Lung (tissue), 11 donors: ENCODE measurements at regions not wholly inside any gene's neighbourhood (a gene's known extent, or its start where the extent isn't known, plus 50 kb on each side); places are given as distances from the start of the nearest gene placed in this dataset.

ENCODE experiments used
- ATAC-seq: fragments of 200-7000 bp; cut with Tn5 transposase; one replicate; pipeline ENCODE4 v1.9.1; 2020; ENCODE audit warnings: moderate number of reproducible peaks; ENCODE audit not compliant: insufficient read depth, low FRiP score
- DNase-seq, 3 donors: peaks; one replicate each; pipeline ENCODE4 v3.0.0-alpha.2; 2013 to 2017
- H3K27ac ChIP-seq, 2 donors: one replicate each; pipeline ENCODE4 v1.5.1; 2013; ENCODE audit warnings: mild to moderate bottlenecking in 2 of 2, moderate library complexity in 2 of 2, control low read depth in 1 of 2, inconsistent platforms in 1 of 2, low read depth in 1 of 2, low read length in 1 of 2
- H3K27me3 ChIP-seq, 3 donors: one replicate each; pipeline ENCODE4 v1.5.1; 2013; ENCODE audit warnings: low read length in 2 of 3; ENCODE audit not compliant: control insufficient read depth in 3 of 3, insufficient read depth in 3 of 3
- H3K36me3 ChIP-seq, 4 donors: one replicate each; pipeline ENCODE4 v1.5.1; 2013; ENCODE audit warnings: low read length in 4 of 4, mild to moderate bottlenecking in 1 of 4, moderate library complexity in 1 of 4; ENCODE audit not compliant: control insufficient read depth in 4 of 4, insufficient read depth in 4 of 4
- H3K4me1 ChIP-seq, 5 donors: one replicate each; pipeline ENCODE4 v1.5.1; 2013; ENCODE audit warnings: low read length in 5 of 5, mild to moderate bottlenecking in 2 of 5, moderate library complexity in 1 of 5; ENCODE audit not compliant: control insufficient read depth in 5 of 5, insufficient read depth in 5 of 5
- H3K4me3 ChIP-seq: one replicate; pipeline ENCODE4 v1.5.1; 2013; ENCODE audit warnings: mild to moderate bottlenecking, control low read depth, moderate library complexity
- H3K9ac ChIP-seq, 2 donors: one replicate each; pipeline ENCODE4 v1.5.1; 2013; ENCODE audit warnings: low read length in 2 of 2, control low read depth in 1 of 2; ENCODE audit not compliant: insufficient read depth in 1 of 2
- H3K9me3 ChIP-seq, 4 donors: one replicate each; pipeline ENCODE4 v1.5.1; 2013; ENCODE audit warnings: low read length in 3 of 4, mild to moderate bottlenecking in 1 of 4, moderate library complexity in 1 of 4; ENCODE audit not compliant: control insufficient read depth in 4 of 4, insufficient read depth in 3 of 4
- WGBS, 2 donors: extraction: QIAGEN DNeasy Blood & Tissue Kit; methylation state at CpG; one replicate each; pipeline ENCODE4 v1.1.7; 2013; 5-methylcytosine and 5-hydroxymethylcytosine counted together
- TF ChIP-seq, protein P1 (sequence below): IDR thresholded peaks from 2 replicates; pipeline ENCODE4 v1.5.1; 2012; ENCODE audit warnings: mild to moderate bottlenecking; ENCODE audit errors: control extremely low read depth, extremely low read depth
- donor health status: control.
- donor health status: control.
- donor health status: Bipolar disorder and iron deficiency.
- donor health status: healthy.
- donor health status: DM: yes; HTN: yes; CAD: no.

- TF ChIP-seq, protein P1, sequence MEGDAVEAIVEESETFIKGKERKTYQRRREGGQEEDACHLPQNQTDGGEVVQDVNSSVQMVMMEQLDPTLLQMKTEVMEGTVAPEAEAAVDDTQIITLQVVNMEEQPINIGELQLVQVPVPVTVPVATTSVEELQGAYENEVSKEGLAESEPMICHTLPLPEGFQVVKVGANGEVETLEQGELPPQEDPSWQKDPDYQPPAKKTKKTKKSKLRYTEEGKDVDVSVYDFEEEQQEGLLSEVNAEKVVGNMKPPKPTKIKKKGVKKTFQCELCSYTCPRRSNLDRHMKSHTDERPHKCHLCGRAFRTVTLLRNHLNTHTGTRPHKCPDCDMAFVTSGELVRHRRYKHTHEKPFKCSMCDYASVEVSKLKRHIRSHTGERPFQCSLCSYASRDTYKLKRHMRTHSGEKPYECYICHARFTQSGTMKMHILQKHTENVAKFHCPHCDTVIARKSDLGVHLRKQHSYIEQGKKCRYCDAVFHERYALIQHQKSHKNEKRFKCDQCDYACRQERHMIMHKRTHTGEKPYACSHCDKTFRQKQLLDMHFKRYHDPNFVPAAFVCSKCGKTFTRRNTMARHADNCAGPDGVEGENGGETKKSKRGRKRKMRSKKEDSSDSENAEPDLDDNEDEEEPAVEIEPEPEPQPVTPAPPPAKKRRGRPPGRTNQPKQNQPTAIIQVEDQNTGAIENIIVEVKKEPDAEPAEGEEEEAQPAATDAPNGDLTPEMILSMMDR, result no peak
- Histone ChIP-seq H3K27ac (no peak overlapping the region), H3K9me3 (no peaks in the 10 kb centered on the region), H3K4me3 (no peak overlapping the region), H3K9ac (no peak overlapping the region), H3K4me1 (no peaks in the 10 kb centered on the region), H3K36me3 (no peaks in the 10 kb centered on the region), H3K27me3 (no peaks in the 10 kb centered on the region)
- DNase-seq (no peak), ATAC-seq (no peak)
These were observed 164.5 kb downstream of the SUCNR1 start for GRCh38 chr3:152037953-152038352.

DNA sequence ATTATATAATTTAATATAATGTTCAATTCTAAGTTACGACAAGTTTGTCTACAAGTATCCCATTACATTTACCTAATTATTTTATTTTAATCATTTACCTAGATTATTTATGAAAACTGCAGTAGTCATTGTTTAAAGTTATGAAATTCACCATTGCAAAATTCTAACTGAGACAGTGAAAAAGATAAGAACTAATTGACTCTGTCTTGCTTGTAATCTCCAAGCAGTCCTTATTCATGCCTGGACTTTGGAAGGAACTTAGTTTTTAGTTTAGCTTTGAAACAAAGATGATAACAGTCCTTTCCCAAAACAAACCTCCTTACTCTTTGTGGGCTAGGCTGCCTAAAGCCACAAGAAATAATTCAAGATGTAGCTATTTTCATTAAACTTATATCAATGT, 165.0 kb downstream of the SUCNR1 start:
- DNase-seq, result no peak
- TF ChIP-seq, protein P1, result no peak
- no peaks in the 10 kb centered on the region for H3K4me1 ChIP-seq
- no peak overlapping the region for H3K9ac ChIP-seq
- no peaks in the 10 kb centered on the region for H3K27me3 ChIP-seq
- H3K27ac ChIP-seq, result no peak overlapping the region
- 95% methylated on average over 1 of the region's 1 CpG for WGBS, 2 donors
- H3K36me3 ChIP-seq, result no peaks in the 10 kb centered on the region
- ATAC-seq, result no peak
- no peak overlapping the region for H3K4me3 ChIP-seq
- H3K9me3 ChIP-seq, result no peaks in the 10 kb centered on the region

DNA sequence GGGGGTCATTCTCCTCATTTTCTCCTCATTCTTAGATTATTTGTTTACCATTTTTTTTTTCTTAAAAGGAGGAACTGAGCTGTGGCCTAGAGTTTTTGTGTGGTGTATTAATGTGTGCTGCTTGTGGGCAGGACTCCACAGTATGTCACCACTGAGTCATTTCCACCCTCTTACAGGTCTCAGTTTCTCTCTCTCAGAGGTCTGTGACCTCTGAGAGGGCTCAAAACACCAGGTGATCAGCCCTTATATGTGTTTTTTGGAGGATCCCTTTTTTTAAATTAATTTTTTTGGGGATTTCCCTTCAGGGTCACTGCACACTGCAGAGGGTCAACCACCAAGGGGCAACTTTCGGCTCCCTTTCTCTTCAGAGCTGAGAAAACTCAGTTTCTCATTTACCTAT, 166.4 kb downstream of the SUCNR1 start:
- TF ChIP-seq, protein P1, result no peak
- no peak overlapping the region for H3K27ac ChIP-seq
- no peak overlapping the region for H3K4me3 ChIP-seq
- WGBS, 2 donors, result 96 to 100% methylated on average over 1 of the region's 1 CpG
- DNase-seq (no peak), ATAC-seq (no peak)
- H3K4me1 ChIP-seq, result no peaks in the 10 kb centered on the region
- H3K27me3 ChIP-seq, result no peaks in the 10 kb centered on the region
- no peaks in the 10 kb centered on the region for H3K36me3 ChIP-seq
- H3K9ac ChIP-seq, result no peak overlapping the region
- no peaks in the 10 kb centered on the region for H3K9me3 ChIP-seq

GRCh38 chr3:152040319-152040718, 166.9 kb downstream of the SUCNR1 start:
- H3K36me3 ChIP-seq, result no peaks in the 10 kb centered on the region
- DNase-seq (no peak), ATAC-seq (no peak)
- H3K4me3 ChIP-seq, result no peak overlapping the region
- no peak overlapping the region for H3K9ac ChIP-seq
- no peak overlapping the region for H3K27ac ChIP-seq
- H3K27me3 ChIP-seq, result no peaks in the 10 kb centered on the region
- no peaks in the 10 kb centered on the region for H3K4me1 ChIP-seq
- WGBS, 2 donors, result 79 to 90% methylated on average over 1 of the region's 1 CpG
- TF ChIP-seq, protein P1, result no peak
- H3K9me3 ChIP-seq, result no peaks in the 10 kb centered on the region
